Pancreas (tissue), 10 donors: ENCODE measurements at regions not wholly inside any gene's neighbourhood (a gene's known extent, or its start where the extent isn't known, plus 50 kb on each side); places are given as distances from the start of the nearest gene placed in this dataset.
"Not testable (repeated sequence)": the region's sequence is repeated elsewhere in the genome, so short reads cannot be mapped to it uniquely, and the experiment has no call there.

ENCODE experiments used
- ATAC-seq, 4 donors: fragments of 200-7000 bp; cut with Tn5 transposase; one replicate each; pipeline versions ENCODE4 v1.8.0 to v1.9.1; 2020; ENCODE audit warnings: mild to moderate bottlenecking in 4 of 4, moderate library complexity in 4 of 4
- DNase-seq, 6 donors: peaks; one replicate each; pipeline ENCODE4 v3.0.0-alpha.2; 2020
- FAIRE-seq: peaks from 2 replicates; lab custom pipeline; 2012; peaks lifted over from hg19 to GRCh38; lab: Jason Lieb, UNC
- H3K27ac ChIP-seq, 4 donors: fragments of 200-600 bp; sonication (generic); 1 replicate in 3 of 4; 2 replicates in 1 of 4; pipeline versions ENCODE4 v1.5.0 to v1.8.0; 2020
- H3K27me3 ChIP-seq, 4 donors: fragments of 200-600 bp; one replicate each; pipeline ENCODE4 v1.8.0; 2021
- H3K36me3 ChIP-seq, 3 donors: fragments of 200-600 bp; sonication (generic) in 1 of 3; one replicate each; pipeline versions ENCODE4 v1.5.0 to v1.8.0; 2020 to 2021
- H3K4me1 ChIP-seq, 3 donors: fragments of 200-600 bp; one replicate each; pipeline ENCODE4 v1.8.0; 2021
- H3K4me3 ChIP-seq, 4 donors: fragments of 200-600 bp; sonication (generic) in 2 of 4; one replicate each; pipeline versions ENCODE4 v1.5.0 to v1.8.0; 2020 to 2021
- H3K9me3 ChIP-seq, 4 donors: fragments of 200-600 bp; one replicate each; pipeline ENCODE4 v1.8.0; 2021
- CTCF ChIP-seq, 4 donors: fragments of 200-600 bp; sonication (generic) in 3 of 4; IDR thresholded peaks; one replicate each; pipeline versions ENCODE4 v1.5.0 to v1.8.0; 2021; ENCODE audit warnings: antibody characterized with exemption in 4 of 4
- WGBS, 2 donors: extraction: QIAGEN DNeasy Blood & Tissue Kit; methylation state at CpG; one replicate each; pipeline ENCODE4 v1.1.7; 2013; 5-methylcytosine and 5-hydroxymethylcytosine counted together
- intact Hi-C, 3 donors: fragments of 100-400 bp; cut with DNase I; formaldehyde crosslinking; loops; one replicate each; pipeline versions ENCODE4 v1.11.1 to v1.14.2; 2022
- donor health status: healthy with polysubstance abuse.
- donor health status: DM: no; HTN: no; CAD: no; lungs with moderate emphysema.
- donor health status: DM: no; HTN: no; CAD: no.
- donor health status: control.
- donor health status: control.
- donor health status: Bipolar disorder and iron deficiency.
- donor health status: DM: yes; HTN: yes; CAD: no.
- donor health status: DM: no; HTN: no; CAD: no.
- donor health status: DM: no; HTN: no; CAD: no.
- donor health status: DM: yes; HTN: yes; CAD: no.

GRCh38 chr2:166647935-166648334 is 153.9 kb upstream of the SCN7A start:
- H3K27ac ChIP-seq: no peak overlapping the region
- 64 to 69% methylated on average over 2 of the region's 2 CpGs for WGBS, 2 donors
- DNase-seq: no peak

GRCh38 chr2:166643980-166644379 is 149.9 kb upstream of the SCN7A start:
- no peak for TF ChIP-seq CTCF (IDR thresholded peaks at IDR 0.05)
- Histone ChIP-seq H3K4me1 (no peaks in the 10 kb centered on the region), H3K36me3 (no peaks in the 10 kb centered on the region), H3K27me3 (no peaks in the 10 kb centered on the region), H3K9me3 (no peaks in the 10 kb centered on the region), H3K4me3 (no peak overlapping the region), H3K27ac (no peak overlapping the region)
- intact Hi-C loops: no loop called here
- FAIRE-seq (no peak), DNase-seq (no peak), ATAC-seq (no peak)
- WGBS, 2 donors: 75 to 82% methylated on average over 1 of the region's 1 CpG

More at GRCh38 chr2:166647935-166648334, 153.9 kb upstream of the SCN7A start:
- no peaks in the 10 kb centered on the region for H3K36me3 ChIP-seq
- H3K9me3 ChIP-seq: no peaks in the 10 kb centered on the region
- H3K27me3 ChIP-seq: no peaks in the 10 kb centered on the region
- intact Hi-C loops: no loop called here
- no peaks in the 10 kb centered on the region for H3K4me1 ChIP-seq
- ATAC-seq: no peak
- FAIRE-seq: peak; percentile 17
- no peak for TF ChIP-seq CTCF (IDR thresholded peaks at IDR 0.05)
- H3K4me3 ChIP-seq: no peak overlapping the region

GRCh38 chr2:166641516-166641915 is 147.5 kb upstream of the SCN7A start:
- FAIRE-seq, ATAC-seq: not testable (repeated sequence)
- WGBS, 2 donors: 84 to 85% methylated on average over 3 of the region's 3 CpGs

GRCh38 chr2:166637051-166637450 is 143.0 kb upstream of the SCN7A start:
- WGBS, 2 donors: 54 to 81% methylated on average over 1 of the region's 1 CpG
- no peaks in the 10 kb centered on the region for H3K9me3 ChIP-seq
- H3K4me1 ChIP-seq: no peaks in the 10 kb centered on the region
- FAIRE-seq (no peak), DNase-seq (no peak), ATAC-seq (no peak)
- intact Hi-C loops: no loop called here
- H3K27me3 ChIP-seq: no peaks in the 10 kb centered on the region
- H3K36me3 ChIP-seq: no peaks in the 10 kb centered on the region
- no peak overlapping the region for H3K4me3 ChIP-seq
- no peak overlapping the region for H3K27ac ChIP-seq
- no peak for TF ChIP-seq CTCF (IDR thresholded peaks at IDR 0.05)

More at GRCh38 chr2:166641516-166641915, 147.5 kb upstream of the SCN7A start:
- H3K9me3 ChIP-seq, H3K27ac ChIP-seq, H3K4me1 ChIP-seq, H3K36me3 ChIP-seq, H3K4me3 ChIP-seq, DNase-seq, intact Hi-C loops, H3K27me3 ChIP-seq: not testable (repeated sequence)

- no peak for TF ChIP-seq CTCF (IDR thresholded peaks at IDR 0.05)
- WGBS, 2 donors: 70 to 71% methylated on average over 4 of the region's 4 CpGs
- DNase-seq (no peak), FAIRE-seq (no peak), ATAC-seq (no peak)
- Histone ChIP-seq H3K9me3 (no peaks in the 10 kb centered on the region), H3K4me3 (no peak overlapping the region), H3K27me3 (no peaks in the 10 kb centered on the region), H3K36me3 (no peaks in the 10 kb centered on the region), H3K4me1 (no peaks in the 10 kb centered on the region), H3K27ac (no peak overlapping the region)
- intact Hi-C loops: no loop called here
Measured at GRCh38 chr2:166634706-166635105, 140.7 kb upstream of the SCN7A start.
